Activated T-helper 1 cell treated with anti-CD3 and anti-CD28 coated beads, Interleukin-12 subunit alpha, Interleukin-12 subunit beta, Interleukin-2, Interleukin-4 antibody, amounts not matched to agents 30 ng/mL and 10 ng/mL and 1 ng/mL, durations not matched to agents 14 hours and 24 hours and 36 hours (primary cell): ENCODE measurements at regions not wholly inside any gene's neighbourhood (a gene's known extent, or its start where the extent isn't known, plus 50 kb on each side); places are given as distances from the start of the nearest gene placed in this dataset.

Source experiments
- DNase-seq: peaks from one replicate; pipeline ENCODE4 v3.0.0; 2021; ENCODE audit warnings: low spot score
- H3K27ac Mint-ChIP-seq: one replicate; pipeline ENCODE4 v1.8.0; 2021; ENCODE audit warnings: mild to moderate bottlenecking, mixed read lengths
- H3K27me3 Mint-ChIP-seq: one replicate; pipeline ENCODE4 v1.8.0; 2022; ENCODE audit warnings: mild to moderate bottlenecking, moderate library complexity, mixed read lengths; ENCODE audit not compliant: insufficient read depth
- H3K36me3 Mint-ChIP-seq: one replicate; pipeline ENCODE4 v1.8.0; 2021; ENCODE audit warnings: low read depth, mixed read lengths
- H3K4me1 Mint-ChIP-seq: one replicate; pipeline ENCODE4 v1.8.0; 2021; ENCODE audit warnings: low read depth, mixed read lengths
- H3K4me3 Mint-ChIP-seq: one replicate; pipeline ENCODE4 v1.8.0; 2021; ENCODE audit warnings: mild to moderate bottlenecking, moderate library complexity, mixed read lengths
- H3K9me3 Mint-ChIP-seq: one replicate; pipeline ENCODE4 v1.8.0; 2021; ENCODE audit warnings: mixed read lengths
- intact Hi-C: fragments of 100-400 bp; cut with micrococcal nuclease; formaldehyde crosslinking; loops from one replicate; pipeline ENCODE4 v1.15.1; 2024

DNA sequence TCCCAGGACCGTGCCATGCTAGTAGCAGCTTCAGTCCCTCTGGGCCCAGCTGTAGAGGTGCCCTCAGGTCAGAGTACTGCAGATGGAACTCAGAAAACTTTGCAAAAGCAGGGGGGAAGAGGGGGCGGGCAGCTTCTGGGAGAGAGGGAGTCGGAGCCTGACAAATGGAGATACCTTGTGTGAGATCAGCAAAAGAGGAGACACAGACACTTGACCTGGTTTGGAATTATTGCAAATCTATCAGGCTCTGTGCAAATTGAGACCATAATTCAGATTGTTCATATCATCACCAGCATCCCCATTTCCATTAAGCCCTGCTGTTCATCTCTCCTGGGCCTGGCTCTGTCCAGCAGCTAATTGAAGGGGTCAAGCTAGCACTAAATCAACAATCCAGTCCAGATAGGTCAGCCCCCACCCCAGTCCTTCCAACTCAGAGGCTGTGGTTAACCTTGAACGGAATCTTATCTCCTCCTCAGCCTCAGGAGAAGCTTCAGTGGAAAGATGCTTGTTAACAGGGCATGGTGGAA lies 292.6 kb upstream of the PLET1 start:
- H3K4me3 Mint-ChIP-seq: no peak overlapping the region
- H3K9me3 Mint-ChIP-seq: no peaks in the 10 kb centered on the region
- H3K4me1 Mint-ChIP-seq: no peaks in the 10 kb centered on the region
- no peak overlapping the region for H3K27ac Mint-ChIP-seq
- DNase-seq: no peak
- H3K36me3 Mint-ChIP-seq: no peaks in the 10 kb centered on the region
- intact Hi-C loops: no loop called here
- no peaks in the 10 kb centered on the region for H3K27me3 Mint-ChIP-seq

DNA sequence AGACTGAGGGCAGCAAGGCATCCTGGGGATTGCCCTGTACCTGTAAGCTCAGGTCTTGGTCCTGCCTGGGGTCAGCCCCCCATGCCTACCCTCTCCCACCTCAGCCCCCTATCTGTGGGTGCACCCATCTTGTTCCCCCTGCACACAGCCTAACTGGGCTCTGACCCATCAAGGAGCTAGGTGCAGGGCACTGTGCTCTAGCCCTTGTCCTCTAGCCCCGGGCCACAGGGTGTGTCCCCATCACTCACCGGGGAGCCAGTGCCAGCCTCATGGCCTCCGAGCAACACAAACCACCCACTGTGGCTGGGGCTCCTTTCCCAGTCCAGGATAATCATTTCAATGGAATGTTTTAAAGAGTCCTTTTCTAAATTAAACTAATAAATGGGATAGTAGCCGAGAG lies 293.9 kb upstream of the PLET1 start:
- Mint-ChIP-seq H3K27me3 (no peaks in the 10 kb centered on the region), H3K4me3 (no peak overlapping the region), H3K27ac (no peak overlapping the region), H3K9me3 (no peaks in the 10 kb centered on the region), H3K36me3 (no peaks in the 10 kb centered on the region), H3K4me1 (no peaks in the 10 kb centered on the region)
- intact Hi-C loops: no loop called here
- DNase-seq: no peak

DNA sequence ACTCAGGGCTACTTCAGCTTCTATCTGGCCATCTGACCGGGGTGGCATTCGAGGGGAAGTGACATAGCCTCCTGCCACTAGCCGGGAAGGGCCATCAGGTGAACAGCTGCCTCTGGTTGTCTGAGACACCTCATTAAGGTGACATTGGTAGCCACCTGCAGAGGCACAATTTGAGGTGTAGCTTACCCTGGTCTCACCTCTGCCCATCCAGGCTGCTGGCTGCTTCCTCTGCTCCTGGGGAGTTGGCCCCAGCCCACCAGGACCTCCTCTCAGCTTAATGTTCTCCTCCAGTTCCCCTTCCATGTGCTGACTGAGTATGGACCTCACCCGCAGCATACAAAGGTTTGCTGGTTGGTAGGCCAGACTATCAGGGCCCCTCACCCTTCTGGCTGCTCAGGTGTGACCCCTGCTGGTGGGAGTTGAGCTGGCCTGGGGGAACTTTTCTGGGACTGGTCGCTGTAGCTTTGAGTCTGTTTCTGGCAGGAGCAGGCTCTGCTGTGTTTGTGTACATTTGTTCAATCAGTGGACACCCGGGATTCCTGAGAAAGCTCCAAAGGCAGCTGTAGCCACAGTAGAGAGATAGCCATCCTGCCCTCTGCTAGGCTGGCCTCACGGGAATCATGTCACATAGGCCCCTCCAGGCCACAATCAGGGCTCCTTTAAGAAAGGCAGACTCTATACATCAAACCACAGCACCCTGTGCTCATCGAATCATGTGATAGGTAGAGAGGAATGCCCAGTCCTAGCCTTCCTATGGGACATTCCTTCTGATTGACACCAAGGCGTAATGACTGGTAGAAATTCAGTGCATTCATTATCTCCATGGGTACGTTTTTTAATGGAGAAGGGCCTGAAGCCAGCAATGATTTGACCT lies 295.1 kb upstream of the PLET1 start:
- Mint-ChIP-seq H3K9me3 (no peaks in the 10 kb centered on the region), H3K36me3 (no peaks in the 10 kb centered on the region), H3K27ac (no peak overlapping the region), H3K4me3 (no peak overlapping the region), H3K4me1 (no peaks in the 10 kb centered on the region), H3K27me3 (peaks cover 3% of the 10 kb centered on the region)
- intact Hi-C loops: loop anchor here (1.0 kb wide), 2 partner anchors 265 to 336 kb away; no protein-coding TSS in a partner anchor
- peak; percentile 33 for DNase-seq

DNA sequence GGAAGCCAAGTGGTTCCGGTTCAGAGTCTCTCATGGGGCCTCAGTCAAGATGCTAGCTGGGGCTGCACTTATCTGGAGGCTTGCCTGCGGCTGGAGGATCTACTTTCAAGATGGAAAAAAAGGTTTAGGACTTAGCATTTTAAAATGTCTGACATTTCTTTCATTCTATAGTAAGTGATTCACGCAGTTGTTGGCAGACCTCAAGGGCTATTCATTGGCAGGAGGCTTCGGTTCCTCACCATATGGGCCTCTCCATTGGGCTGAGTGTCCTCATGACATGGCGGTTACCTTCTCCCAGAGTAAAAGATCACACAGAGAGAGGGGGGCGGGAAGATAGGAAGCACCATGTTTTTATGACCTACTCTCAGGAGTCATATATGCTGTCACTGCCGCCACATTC lies 298.0 kb upstream of the PLET1 start:
- Mint-ChIP-seq H3K4me3 (no peak overlapping the region), H3K27ac (no peak overlapping the region), H3K9me3 (no peaks in the 10 kb centered on the region), H3K27me3 (peaks cover 3% of the 10 kb centered on the region), H3K4me1 (no peaks in the 10 kb centered on the region), H3K36me3 (no peaks in the 10 kb centered on the region)
- no peak for DNase-seq
- intact Hi-C loops: no loop called here

DNA sequence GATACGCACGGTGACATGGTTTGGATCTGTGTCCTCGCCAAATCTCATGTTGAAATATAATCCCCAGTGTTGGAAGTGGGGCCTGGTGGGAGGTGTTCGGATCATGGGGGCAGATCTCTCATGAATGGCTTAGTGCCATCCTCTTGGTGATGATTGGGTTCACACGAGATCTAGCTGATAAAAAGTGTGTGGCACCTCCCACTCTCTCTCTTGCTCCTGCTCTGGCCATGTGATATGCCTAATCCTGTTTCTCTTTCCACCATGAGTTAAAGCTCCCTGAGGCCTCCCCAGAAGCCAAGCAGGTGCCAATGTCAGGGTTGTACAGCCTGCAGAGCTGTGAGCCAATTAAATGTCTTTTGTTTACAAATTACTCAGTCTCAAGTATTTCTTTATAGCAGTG lies 303.1 kb upstream of the PLET1 start:
- H3K27me3 Mint-ChIP-seq: peaks cover 11% of the 10 kb centered on the region
- H3K4me1 Mint-ChIP-seq: no peaks in the 10 kb centered on the region
- no peaks in the 10 kb centered on the region for H3K36me3 Mint-ChIP-seq
- H3K4me3 Mint-ChIP-seq: no peak overlapping the region
- no peak overlapping the region for H3K27ac Mint-ChIP-seq
- DNase-seq: no peak
- H3K9me3 Mint-ChIP-seq: no peaks in the 10 kb centered on the region
- intact Hi-C loops: no loop called here

DNA sequence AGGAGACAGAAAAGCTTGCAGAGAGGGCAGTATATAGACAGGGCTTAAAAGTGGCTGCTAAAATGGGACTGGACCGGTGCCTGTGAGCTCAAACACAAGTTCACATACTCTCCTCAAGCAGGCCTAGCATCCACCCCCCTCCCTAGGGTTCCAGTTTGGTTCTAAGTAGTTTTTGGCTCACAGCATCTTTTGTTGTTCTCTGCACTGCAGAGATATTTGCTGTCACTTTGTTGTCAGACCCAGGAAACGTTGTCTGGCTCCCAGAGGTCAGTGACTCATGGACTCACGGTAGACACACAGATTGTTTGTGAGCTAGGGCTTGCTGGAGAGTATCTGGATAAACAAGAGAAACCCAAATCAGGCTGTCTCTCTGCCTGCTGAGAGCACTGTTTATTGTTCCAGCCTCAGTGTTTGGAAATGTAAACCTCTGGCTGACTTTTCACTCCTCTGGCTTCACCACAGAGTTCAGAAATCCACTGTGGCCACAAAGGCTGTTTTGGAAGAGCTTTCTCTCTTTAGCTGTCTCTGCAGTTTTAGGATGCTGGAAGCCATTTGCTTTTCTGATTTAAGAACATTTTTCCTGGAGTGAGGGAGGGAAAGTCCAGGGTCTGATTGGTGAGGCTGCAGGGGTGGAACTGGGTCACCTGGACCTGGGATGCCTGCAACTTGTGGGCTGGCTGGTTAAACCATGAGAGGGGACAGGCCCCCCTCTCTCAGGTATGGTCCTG lies 303.7 kb upstream of the PLET1 start:
- intact Hi-C loops: no loop called here
- Mint-ChIP-seq H3K9me3 (no peaks in the 10 kb centered on the region), H3K27me3 (peaks cover 12% of the 10 kb centered on the region), H3K4me3 (no peak overlapping the region), H3K36me3 (no peaks in the 10 kb centered on the region), H3K4me1 (no peaks in the 10 kb centered on the region), H3K27ac (no peak overlapping the region)
- no peak for DNase-seq

DNA sequence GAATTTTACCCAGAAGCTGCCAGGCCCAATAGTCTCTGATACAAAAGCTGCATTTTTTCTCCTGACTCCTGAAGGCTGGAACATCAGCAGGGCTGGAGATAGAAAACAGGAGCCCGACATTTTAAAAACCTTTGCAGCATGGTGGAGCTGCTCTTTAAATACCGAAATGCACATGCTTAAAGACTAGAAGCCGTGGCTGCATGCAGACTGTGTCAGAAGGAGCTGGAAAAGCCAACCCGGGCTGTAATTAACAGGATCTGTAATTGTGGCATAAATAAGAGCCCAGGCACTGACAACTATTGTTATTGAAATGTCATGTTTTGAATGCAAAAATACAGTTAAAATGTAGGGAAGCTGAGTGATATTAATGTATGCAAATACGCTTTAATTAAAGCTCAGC lies 304.9 kb upstream of the PLET1 start:
- intact Hi-C loops: no loop called here
- Mint-ChIP-seq H3K4me3 (no peak overlapping the region), H3K27me3 (peaks cover 10% of the 10 kb centered on the region), H3K36me3 (no peaks in the 10 kb centered on the region), H3K9me3 (no peaks in the 10 kb centered on the region), H3K4me1 (no peaks in the 10 kb centered on the region), H3K27ac (no peak overlapping the region)
- DNase-seq: no peak

DNA sequence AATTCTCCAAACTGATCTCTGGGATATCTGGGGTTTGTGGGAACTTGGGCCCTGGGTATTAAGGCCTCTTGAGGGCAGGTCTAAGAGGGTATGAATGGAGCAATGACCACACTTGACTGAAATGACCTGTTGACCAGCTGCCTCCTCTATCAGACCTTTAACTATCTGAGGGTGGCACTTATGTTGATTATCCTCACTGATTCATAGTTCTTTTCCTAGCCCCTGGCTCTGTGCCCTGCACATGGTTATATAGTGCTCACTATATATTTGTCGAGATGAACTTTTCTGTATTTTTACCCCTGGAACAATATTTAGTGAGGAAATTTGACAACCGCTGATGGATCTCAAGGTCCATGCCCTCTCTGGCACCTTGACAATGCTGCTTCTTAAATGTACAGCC lies 305.5 kb upstream of the PLET1 start:
- Mint-ChIP-seq H3K4me3 (no peak overlapping the region), H3K36me3 (no peaks in the 10 kb centered on the region), H3K9me3 (no peaks in the 10 kb centered on the region), H3K27ac (no peak overlapping the region), H3K4me1 (no peaks in the 10 kb centered on the region), H3K27me3 (peaks cover 10% of the 10 kb centered on the region)
- no peak for DNase-seq
- intact Hi-C loops: no loop called here

DNA sequence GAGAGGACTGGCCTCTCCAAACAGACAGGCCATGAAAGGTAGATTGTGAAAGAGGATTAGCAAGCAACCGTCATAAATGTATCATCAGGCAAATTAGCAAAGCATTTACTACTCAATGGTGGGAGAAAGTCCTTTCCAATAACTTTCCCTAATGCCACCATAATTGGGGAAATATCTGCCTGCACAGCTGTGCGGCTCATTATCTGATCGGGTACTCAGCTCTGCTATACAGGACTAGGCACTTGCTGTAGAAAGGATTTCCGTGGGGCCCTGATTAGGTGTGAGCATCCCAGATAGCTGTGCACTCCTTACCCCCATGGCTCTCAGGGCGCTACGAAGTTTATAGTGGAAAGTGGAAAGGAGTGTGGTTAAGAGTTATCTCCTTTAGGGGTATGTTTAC lies 309.7 kb upstream of the PLET1 start:
- intact Hi-C loops: no loop called here
- Mint-ChIP-seq H3K4me1 (no peaks in the 10 kb centered on the region), H3K27me3 (peaks cover 10% of the 10 kb centered on the region), H3K4me3 (no peak overlapping the region), H3K9me3 (no peaks in the 10 kb centered on the region), H3K36me3 (no peaks in the 10 kb centered on the region), H3K27ac (no peak overlapping the region)
- DNase-seq: no peak

DNA sequence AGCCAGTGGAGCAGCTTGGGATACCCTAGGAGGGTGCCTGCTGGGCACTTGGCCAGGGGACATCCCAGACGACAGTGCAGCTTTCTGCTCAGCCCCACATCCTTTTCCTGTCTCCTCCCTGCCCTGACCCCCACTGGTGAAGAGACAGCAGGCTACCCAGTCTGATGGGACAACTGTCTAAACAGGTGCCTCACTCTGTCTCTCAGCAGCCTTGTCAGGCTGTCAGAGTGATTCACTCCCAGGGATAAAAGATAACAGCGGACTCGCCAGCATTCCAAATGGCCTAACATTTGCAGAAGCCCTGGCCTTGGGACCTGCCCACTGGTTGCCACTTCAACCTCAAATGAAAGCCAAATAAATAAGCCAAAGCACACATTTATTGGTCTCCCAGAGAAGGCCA lies 318.6 kb upstream of the PLET1 start:
- intact Hi-C loops: no loop called here
- no peaks in the 10 kb centered on the region for H3K36me3 Mint-ChIP-seq
- H3K27ac Mint-ChIP-seq: no peak overlapping the region
- no peak overlapping the region for H3K4me3 Mint-ChIP-seq
- H3K27me3 Mint-ChIP-seq: peaks cover 5% of the 10 kb centered on the region
- no peaks in the 10 kb centered on the region for H3K4me1 Mint-ChIP-seq
- H3K9me3 Mint-ChIP-seq: no peaks in the 10 kb centered on the region
- DNase-seq: no peak

DNA sequence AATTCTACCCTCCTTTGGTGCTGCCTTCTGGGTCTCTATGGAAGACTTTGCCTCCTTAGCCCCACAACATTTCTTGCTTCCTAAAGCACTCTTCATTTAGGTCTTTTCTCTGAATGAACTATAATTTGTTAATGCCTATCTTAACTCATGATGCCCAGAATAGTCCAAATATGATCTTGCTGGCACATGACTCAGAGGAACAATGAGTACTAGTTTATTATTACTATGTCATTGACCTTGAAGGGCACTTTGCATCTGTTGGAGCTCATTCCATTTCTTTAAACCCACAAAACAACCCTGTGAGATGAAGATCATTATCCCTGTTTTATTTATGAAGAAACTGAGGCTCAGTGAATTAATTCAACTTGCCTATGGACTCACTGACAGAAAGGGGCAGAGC lies 320.2 kb upstream of the PLET1 start:
- Mint-ChIP-seq H3K27ac (no peak overlapping the region), H3K4me3 (no peak overlapping the region), H3K4me1 (no peaks in the 10 kb centered on the region), H3K27me3 (peaks cover 5% of the 10 kb centered on the region), H3K9me3 (no peaks in the 10 kb centered on the region), H3K36me3 (no peaks in the 10 kb centered on the region)
- intact Hi-C loops: loop anchor here (10.0 kb wide), 1 partner anchor 354 kb away; no protein-coding TSS in a partner anchor
- DNase-seq: no peak

DNA sequence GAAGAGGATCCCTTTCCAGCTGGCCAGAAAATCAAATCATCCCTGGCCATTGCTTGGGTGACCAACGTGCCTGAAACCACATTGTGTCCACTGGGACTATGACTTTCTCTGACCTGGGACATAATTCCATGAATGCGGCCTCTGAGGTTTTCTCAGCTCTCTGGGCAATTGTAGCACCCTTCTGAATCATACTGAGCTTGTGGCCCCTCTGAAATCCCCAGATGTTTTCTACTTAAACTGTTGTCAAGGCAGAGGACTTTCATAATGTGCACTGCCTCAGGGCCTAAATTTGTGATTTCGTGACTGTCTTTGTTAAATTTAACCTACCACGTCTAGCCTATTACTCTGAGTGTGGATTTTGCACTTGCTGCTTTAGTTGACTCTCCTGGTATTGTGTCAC lies 321.1 kb upstream of the PLET1 start:
- H3K27ac Mint-ChIP-seq: no peak overlapping the region
- H3K27me3 Mint-ChIP-seq: peaks cover 5% of the 10 kb centered on the region
- no peaks in the 10 kb centered on the region for H3K36me3 Mint-ChIP-seq
- H3K9me3 Mint-ChIP-seq: no peaks in the 10 kb centered on the region
- no peak overlapping the region for H3K4me3 Mint-ChIP-seq
- no peak for DNase-seq
- H3K4me1 Mint-ChIP-seq: no peaks in the 10 kb centered on the region
- intact Hi-C loops: loop anchor here (10.0 kb wide), 1 partner anchor 353 kb away; no protein-coding TSS in a partner anchor

DNA sequence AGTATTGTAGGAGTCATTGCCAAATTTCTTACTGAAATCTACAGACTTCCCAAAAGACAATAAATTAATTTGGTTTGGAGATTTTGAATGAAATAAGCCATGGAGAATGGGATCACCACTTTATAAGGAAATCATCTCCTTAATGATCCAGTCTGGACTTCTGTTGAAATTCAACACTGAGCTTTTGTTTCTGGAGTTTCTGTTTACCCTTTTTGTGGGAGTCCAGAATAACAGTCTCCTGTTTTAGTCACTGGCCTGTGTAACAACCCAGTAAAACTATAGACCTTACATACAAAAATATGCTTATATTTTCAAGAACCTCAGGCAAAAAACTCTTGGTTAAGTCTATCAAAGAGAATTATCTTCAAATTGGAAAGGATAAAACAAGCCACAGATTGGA lies 321.7 kb upstream of the PLET1 start:
- Mint-ChIP-seq H3K4me3 (no peak overlapping the region), H3K27me3 (peaks cover 5% of the 10 kb centered on the region), H3K9me3 (no peaks in the 10 kb centered on the region), H3K36me3 (no peaks in the 10 kb centered on the region), H3K27ac (no peak overlapping the region), H3K4me1 (no peaks in the 10 kb centered on the region)
- intact Hi-C loops: loop anchor here (10.0 kb wide), 1 partner anchor 352 kb away; no protein-coding TSS in a partner anchor
- DNase-seq: no peak
